Panc1 (cell line): ENCODE measurements at regions not wholly inside any gene's neighbourhood (a gene's known extent, or its start where the extent isn't known, plus 50 kb on each side); places are given as distances from the start of the nearest gene placed in this dataset.

Source experiments
- ATAC-seq: fragments of 200-7000 bp; cut with Tn5 transposase; 2 replicates; pipeline ENCODE4 v1.9.1; 2020; ENCODE audit warnings: mild to moderate bottlenecking, moderate library complexity
- BruUV-seq: library from RNA; stranded (reverse); fragments of 400-500 nt; replicated peaks from 2 replicates; lab custom pipeline; 2021; lab: Mats Ljungman, UMichigan
- CTCF ChIA-PET: fragments of 300-600 bp; sonication (Branson Sonifier 250); formaldehyde crosslinking; loops from one replicate; lab custom pipeline; 2022; ENCODE audit warnings: antibody characterized with exemption; lab: Charles Lee
- POLR2A ChIA-PET: fragments of 300-600 bp; sonication (Branson Sonifier 250); formaldehyde crosslinking; loops from one replicate; lab custom pipeline; 2022; ENCODE audit warnings: antibody characterized with exemption; lab: Charles Lee
- DNase-seq: peaks from one replicate; pipeline ENCODE4 v3.0.0-alpha.2; 2010; ENCODE audit warnings: low read depth, low spot score
- H3K27ac ChIP-seq: 2 replicates; pipeline ENCODE4 v1.5.1; 2011; ENCODE audit warnings: mild to moderate bottlenecking, low read length, inconsistent platforms
- H3K27me3 ChIP-seq: fragments of 200-500 bp; sonication (Bioruptor generic); 2 replicates; pipeline ENCODE4 v1.6.0; 2014; ENCODE audit warnings: low read length, inconsistent platforms; ENCODE audit not compliant: control insufficient read depth, insufficient read depth
- H3K36me3 ChIP-seq: fragments of 200-500 bp; sonication (Bioruptor generic); 2 replicates; pipeline ENCODE4 v1.5.1; 2014; ENCODE audit warnings: inconsistent platforms, mild to moderate bottlenecking, low read length, moderate library complexity; ENCODE audit not compliant: control insufficient read depth, insufficient read depth
- H3K4me1 ChIP-seq: 2 replicates; pipeline ENCODE4 v1.5.1; 2011; ENCODE audit warnings: inconsistent platforms, mild to moderate bottlenecking, low read length, moderate library complexity; ENCODE audit not compliant: control insufficient read depth, insufficient read depth
- H3K4me3 ChIP-seq, 2 experiments: 2 replicates each; pipeline ENCODE4 v1.5.1; 2011 to 2012; ENCODE audit warnings: low read depth in 2 of 2, low read length in 2 of 2, mild to moderate bottlenecking in 2 of 2, inconsistent platforms in 1 of 2, moderate library complexity in 1 of 2
- H3K9me3 ChIP-seq: fragments of 200-500 bp; sonication (Bioruptor generic); 2 replicates; pipeline ENCODE4 v1.5.1; 2014; ENCODE audit warnings: low read depth, mild to moderate bottlenecking, inconsistent platforms, low read length, moderate library complexity; ENCODE audit not compliant: control insufficient read depth, insufficient read depth
- POLR2AphosphoS5 ChIP-seq: IDR thresholded peaks from 2 replicates; pipeline ENCODE4 v1.6.1; 2012; ENCODE audit warnings: mild to moderate bottlenecking, low read depth, low read length, moderate library complexity
- SIN3A ChIP-seq: IDR thresholded peaks from 2 replicates; pipeline ENCODE4 v1.6.1; 2012; ENCODE audit warnings: low read depth, mild to moderate bottlenecking, low read length, moderate library complexity, borderline replicate concordance; ENCODE audit not compliant: insufficient read depth
- TCF7L2 ChIP-seq: IDR thresholded peaks from 2 replicates; pipeline ENCODE4 v1.6.1; 2011; ENCODE audit warnings: mild to moderate bottlenecking, low read depth, low read length, inconsistent platforms
- in situ Hi-C: cut with HindIII; loops from 2 replicates; pipeline ENCODE4 v1.10.0; 2016; ENCODE audit warnings: low sequenced_read_pairs, low pct_unique_long_range_greater_than_20kb
- intact Hi-C: fragments of 100-400 bp; cut with micrococcal nuclease; formaldehyde crosslinking; loops from one replicate; pipeline ENCODE4 v1.10.0; 2022; ENCODE audit not compliant: unreplicated experiment
- TF ChIP-seq, protein P1 (sequence below), 2 experiments: IDR thresholded peaks; 2 replicates each; pipeline ENCODE4 v1.6.1; 2011 to 2012; ENCODE audit warnings: low read depth in 2 of 2, control low read depth in 1 of 2, low read length in 1 of 2, mild to moderate bottlenecking in 1 of 2, moderate library complexity in 1 of 2; ENCODE audit not compliant: insufficient read depth in 1 of 2
- TF ChIP-seq, protein P2 (sequence below): fragments of 450-650 bp; IDR thresholded peaks from 2 replicates; pipeline ENCODE4 v1.5.1; 2017; ENCODE audit warnings: mild to moderate bottlenecking

DNA sequence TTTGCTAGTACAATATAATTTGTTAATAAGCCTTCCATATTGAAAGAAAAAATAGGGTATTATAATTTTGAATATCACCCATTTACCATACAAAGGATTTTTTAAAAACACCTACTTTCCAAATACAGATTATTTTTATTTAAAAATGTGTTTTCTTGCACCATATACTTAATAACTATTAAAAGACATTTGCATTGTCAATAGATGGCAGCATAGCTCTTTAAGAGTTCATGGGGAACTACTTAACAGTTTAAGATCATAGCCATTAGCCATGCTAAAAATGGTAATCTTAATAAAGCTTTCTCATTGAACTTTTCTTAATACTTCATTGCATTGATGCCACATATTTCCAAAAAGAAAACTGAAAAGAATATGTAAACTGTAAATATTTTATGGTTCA, 1995.9 kb downstream of the C4orf33 start:
- H3K36me3 ChIP-seq: no peaks in the 10 kb centered on the region
- BruUV-seq: no TSS peak
- H3K9me3 ChIP-seq: no peaks in the 10 kb centered on the region
- POLR2A ChIA-PET: no interaction called here
- in situ Hi-C loops (no loop called here), intact Hi-C loops (loop anchor here (10.0 kb wide), 1 partner anchor 143 kb away; no protein-coding TSS in a partner anchor)
- no peak for TF ChIP-seq POLR2AphosphoS5
- TF ChIP-seq, protein P1, sequence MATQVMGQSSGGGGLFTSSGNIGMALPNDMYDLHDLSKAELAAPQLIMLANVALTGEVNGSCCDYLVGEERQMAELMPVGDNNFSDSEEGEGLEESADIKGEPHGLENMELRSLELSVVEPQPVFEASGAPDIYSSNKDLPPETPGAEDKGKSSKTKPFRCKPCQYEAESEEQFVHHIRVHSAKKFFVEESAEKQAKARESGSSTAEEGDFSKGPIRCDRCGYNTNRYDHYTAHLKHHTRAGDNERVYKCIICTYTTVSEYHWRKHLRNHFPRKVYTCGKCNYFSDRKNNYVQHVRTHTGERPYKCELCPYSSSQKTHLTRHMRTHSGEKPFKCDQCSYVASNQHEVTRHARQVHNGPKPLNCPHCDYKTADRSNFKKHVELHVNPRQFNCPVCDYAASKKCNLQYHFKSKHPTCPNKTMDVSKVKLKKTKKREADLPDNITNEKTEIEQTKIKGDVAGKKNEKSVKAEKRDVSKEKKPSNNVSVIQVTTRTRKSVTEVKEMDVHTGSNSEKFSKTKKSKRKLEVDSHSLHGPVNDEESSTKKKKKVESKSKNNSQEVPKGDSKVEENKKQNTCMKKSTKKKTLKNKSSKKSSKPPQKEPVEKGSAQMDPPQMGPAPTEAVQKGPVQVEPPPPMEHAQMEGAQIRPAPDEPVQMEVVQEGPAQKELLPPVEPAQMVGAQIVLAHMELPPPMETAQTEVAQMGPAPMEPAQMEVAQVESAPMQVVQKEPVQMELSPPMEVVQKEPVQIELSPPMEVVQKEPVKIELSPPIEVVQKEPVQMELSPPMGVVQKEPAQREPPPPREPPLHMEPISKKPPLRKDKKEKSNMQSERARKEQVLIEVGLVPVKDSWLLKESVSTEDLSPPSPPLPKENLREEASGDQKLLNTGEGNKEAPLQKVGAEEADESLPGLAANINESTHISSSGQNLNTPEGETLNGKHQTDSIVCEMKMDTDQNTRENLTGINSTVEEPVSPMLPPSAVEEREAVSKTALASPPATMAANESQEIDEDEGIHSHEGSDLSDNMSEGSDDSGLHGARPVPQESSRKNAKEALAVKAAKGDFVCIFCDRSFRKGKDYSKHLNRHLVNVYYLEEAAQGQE (IDR thresholded peaks at IDR 0.05; ENCODE audit: insufficient read depth in 1 of 2, low read depth in 2 of 2, low read length in 1 of 2): no peak
- TF ChIP-seq, protein P2, sequence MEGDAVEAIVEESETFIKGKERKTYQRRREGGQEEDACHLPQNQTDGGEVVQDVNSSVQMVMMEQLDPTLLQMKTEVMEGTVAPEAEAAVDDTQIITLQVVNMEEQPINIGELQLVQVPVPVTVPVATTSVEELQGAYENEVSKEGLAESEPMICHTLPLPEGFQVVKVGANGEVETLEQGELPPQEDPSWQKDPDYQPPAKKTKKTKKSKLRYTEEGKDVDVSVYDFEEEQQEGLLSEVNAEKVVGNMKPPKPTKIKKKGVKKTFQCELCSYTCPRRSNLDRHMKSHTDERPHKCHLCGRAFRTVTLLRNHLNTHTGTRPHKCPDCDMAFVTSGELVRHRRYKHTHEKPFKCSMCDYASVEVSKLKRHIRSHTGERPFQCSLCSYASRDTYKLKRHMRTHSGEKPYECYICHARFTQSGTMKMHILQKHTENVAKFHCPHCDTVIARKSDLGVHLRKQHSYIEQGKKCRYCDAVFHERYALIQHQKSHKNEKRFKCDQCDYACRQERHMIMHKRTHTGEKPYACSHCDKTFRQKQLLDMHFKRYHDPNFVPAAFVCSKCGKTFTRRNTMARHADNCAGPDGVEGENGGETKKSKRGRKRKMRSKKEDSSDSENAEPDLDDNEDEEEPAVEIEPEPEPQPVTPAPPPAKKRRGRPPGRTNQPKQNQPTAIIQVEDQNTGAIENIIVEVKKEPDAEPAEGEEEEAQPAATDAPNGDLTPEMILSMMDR: peak; percentile 6; the same call in 1 of the 2 replicates
- DNase-seq (no peak), ATAC-seq (no peak)
- H3K4me1 ChIP-seq: no peaks in the 10 kb centered on the region
- H3K27me3 ChIP-seq: no peaks in the 10 kb centered on the region
- H3K27ac ChIP-seq: no peak overlapping the region
- no peak overlapping the region for H3K4me3 ChIP-seq
- CTCF ChIA-PET: interaction anchor here (0.7 kb wide), 1 partner anchor 33 kb away, joined by 3 read pairs; no protein-coding TSS in a partner anchor

DNA sequence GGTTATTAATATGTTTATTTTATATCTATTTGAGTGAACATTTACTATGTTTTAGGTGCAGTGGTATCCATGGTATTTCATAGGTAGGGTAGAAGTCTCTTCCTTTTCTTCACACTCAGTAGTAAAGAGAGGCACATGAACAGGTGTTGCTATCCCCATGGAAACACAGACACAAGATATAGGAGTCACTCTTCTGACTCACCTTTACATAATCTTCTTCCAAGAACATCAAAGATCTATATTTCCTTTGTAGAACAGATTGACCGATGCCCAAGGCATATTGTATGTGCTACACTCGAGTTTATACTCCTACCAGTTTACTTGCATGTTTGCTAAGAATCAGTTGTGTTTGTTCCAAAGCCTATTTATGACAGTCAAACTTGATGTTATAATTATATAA, 1997.4 kb downstream of the C4orf33 start:
- TF ChIP-seq TCF7L2: no peak
- no peak for TF ChIP-seq SIN3A
- TF ChIP-seq, protein P2: no peak
- TF ChIP-seq POLR2AphosphoS5: no peak
- TF ChIP-seq, protein P1 (IDR thresholded peaks at IDR 0.05; ENCODE audit: insufficient read depth in 1 of 2, low read depth in 2 of 2, low read length in 1 of 2): no peak
- Histone ChIP-seq H3K36me3 (no peaks in the 10 kb centered on the region), H3K9me3 (no peaks in the 10 kb centered on the region), H3K4me3 (no peak overlapping the region), H3K4me1 (no peaks in the 10 kb centered on the region), H3K27ac (no peak overlapping the region), H3K27me3 (no peaks in the 10 kb centered on the region)
- ChIA-PET CTCF (no interaction called here), POLR2A (no interaction called here)
- ATAC-seq (no peak), DNase-seq (no peak)
- no TSS peak for BruUV-seq
- intact Hi-C loops: loop anchor here (10.0 kb wide), 1 partner anchor 141 kb away; no protein-coding TSS in a partner anchor
- in situ Hi-C loops: no loop called here
